HT-29 (cell line): ENCODE measurements at regions not wholly inside any gene's neighbourhood (a gene's known extent, or its start where the extent isn't known, plus 50 kb on each side); places are given as distances from the start of the nearest gene placed in this dataset.

ENCODE experiments used
- DNase-seq: peaks from one replicate; pipeline ENCODE4 v3.0.0-alpha.2; 2015; ENCODE audit warnings: low spot score

DNA sequence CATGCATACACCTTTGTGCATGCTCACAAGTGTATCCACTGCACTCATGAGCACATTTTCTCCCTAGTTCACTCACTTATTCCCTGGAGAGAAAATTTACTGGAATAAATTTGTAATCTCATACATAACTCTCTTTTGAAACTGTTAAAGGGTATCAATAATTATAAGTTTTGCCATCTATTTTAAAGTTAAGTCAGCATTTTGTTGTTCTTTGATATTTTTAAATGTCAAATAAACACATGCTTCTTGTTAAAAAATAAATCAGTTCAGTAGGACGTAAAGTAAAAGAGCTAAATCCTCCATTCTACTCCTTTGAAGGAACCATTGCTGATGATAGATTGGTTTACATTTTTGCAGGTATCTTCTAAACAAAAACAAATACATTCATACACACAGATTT lies 522.1 kb downstream of the NR4A2 start:
- DNase-seq = no peak

DNA sequence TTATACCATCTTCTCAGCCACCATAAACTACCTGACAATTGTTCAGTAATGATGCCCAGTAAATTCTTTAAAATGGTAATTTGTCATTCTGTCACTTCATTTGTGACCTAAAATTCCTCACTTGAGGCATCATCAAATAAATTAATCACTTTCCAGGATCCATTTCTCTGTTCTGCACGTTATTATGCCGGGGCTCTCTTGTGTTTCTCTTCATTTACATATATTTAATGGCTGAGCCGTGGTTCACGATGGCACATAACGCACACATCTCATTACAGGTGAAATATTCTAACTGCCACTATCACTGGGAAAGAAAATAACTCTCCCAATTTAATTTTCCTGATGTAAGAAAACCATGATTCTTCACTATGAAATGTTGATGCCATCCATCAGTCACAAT lies 529.6 kb downstream of the NR4A2 start:
- DNase-seq = no peak

DNA sequence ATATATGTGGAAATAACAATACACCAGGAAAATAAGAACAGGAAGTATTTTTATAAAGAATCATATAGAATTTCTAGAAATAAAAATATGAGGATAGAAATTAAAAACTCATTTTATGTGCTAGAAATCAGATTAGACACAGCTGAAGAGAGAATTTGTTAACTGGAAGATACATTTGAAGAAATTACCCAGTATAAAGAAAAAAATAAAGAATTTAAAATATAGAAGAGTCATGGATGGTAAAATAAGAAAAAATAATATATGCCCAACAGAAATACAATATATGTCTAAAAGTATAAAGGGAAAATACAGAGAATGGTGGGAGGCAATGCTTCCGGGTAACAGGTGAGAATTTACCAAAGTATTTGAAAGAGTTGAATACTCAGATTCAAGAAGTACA lies 539.9 kb downstream of the NR4A2 start:
- no peak for DNase-seq

DNA sequence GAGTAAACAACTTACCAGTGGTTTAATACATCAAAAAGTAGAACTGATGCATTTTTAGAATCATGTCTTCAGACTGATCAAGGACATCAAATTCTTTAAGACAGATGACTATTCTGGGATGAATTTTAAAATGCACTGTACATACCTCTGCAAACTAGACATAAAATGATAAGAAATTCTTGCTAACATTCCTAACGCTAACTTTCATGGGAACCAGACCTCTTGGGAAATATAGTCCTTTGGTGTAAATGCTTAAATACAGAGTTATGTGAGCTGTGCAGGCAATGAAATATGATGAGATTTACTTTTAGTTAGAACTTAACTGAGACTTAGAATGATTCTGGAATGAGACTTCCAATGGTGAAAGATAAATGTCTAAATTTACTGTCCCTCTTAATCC lies 562.0 kb downstream of the NR4A2 start:
- no peak for DNase-seq

DNA sequence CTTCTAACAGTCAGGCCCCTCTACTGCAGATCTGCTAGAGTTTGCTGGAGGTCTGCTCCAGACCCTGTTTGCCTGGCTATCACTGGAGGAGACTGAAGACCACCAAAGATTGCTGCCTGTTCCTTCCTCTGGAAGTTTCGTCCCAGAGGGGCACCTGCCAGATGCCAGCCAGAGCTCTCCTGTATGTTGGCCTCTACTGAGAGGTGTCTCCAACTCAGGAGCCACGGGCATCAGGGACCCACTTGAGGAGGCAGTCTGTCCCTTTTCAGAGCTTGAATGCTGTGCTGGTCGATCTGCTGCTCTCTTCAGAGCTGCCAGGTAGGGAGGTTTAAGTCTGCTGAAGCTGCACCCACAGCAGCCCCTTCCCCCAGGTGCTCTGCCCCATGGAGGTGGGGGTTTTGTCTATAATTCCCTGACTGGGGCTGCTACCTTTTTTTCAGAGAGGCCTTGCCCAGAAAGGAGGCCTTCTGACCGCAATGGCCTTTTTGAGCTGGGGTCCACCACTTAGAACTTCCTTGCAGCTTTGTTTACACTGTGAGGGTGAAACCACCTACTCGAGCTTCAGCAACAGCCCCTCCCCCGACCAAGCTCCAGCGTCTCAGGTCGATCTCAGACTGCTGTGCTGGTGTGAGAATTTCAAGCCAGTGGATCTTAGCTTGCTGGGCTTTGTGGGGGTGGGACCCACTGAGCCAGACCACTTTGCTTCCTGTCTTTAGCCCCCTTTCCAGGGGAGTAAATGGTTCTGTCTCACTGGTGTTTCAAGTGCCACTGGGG lies 566.0 kb downstream of the NR4A2 start:
- DNase-seq = no peak

DNA sequence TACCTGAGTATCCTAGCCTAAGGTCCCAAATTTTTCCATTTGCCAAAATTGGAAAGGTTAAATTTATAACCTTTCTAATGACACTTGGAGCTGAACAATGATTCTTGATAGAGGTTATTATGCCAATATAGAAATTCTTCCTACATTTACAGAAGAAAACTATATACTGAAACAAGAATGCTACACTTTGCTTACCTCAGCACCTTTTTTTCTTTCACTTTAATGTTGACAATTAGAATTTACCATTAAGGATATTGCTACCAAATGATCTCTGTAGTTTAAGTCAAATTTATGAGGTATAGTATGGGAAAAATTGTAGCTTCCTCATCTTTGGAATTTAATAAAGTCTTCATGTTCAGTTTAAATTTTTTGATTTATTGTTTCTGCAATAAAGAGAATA lies 577.0 kb downstream of the NR4A2 start:
- no peak for DNase-seq

DNA sequence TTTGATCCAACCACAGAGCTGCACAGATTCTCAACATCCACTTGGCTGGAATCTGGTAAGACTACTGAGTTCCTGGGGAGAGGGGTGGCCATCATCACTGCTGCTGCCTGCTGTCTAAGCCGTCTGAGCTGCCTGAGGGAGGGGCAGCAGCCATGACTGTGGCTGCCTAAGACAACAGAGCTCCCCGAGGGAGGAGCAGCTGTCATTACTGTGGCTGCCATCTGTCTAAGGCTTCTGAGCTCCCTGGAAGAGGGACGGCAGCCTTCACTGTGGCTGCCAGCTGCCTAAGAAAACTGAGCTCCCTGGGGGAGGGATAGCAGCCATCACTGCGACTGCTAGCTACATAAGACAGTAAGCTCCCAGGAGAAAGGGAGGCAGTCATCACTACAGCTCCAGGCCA lies 584.4 kb downstream of the NR4A2 start:
- no peak for DNase-seq

DNA sequence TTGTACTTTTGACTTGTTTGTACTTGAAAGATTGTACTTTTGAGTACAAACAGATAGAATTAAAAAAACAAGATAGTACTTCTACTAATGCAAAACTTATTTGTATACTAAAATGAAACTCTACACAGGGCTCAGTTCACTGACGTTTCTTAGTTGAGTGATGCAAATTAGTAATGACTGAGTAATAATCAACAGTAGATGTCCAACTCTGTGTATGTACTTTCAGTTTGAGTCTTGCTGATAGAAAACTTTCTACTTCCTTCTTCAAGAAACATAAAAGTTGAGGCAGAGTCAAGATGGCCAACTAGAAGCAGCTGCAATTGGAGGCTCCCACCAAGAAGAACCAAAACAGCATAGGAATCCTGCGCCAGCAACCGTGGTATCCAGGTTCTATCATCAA lies 585.0 kb downstream of the NR4A2 start:
- DNase-seq = no peak

DNA sequence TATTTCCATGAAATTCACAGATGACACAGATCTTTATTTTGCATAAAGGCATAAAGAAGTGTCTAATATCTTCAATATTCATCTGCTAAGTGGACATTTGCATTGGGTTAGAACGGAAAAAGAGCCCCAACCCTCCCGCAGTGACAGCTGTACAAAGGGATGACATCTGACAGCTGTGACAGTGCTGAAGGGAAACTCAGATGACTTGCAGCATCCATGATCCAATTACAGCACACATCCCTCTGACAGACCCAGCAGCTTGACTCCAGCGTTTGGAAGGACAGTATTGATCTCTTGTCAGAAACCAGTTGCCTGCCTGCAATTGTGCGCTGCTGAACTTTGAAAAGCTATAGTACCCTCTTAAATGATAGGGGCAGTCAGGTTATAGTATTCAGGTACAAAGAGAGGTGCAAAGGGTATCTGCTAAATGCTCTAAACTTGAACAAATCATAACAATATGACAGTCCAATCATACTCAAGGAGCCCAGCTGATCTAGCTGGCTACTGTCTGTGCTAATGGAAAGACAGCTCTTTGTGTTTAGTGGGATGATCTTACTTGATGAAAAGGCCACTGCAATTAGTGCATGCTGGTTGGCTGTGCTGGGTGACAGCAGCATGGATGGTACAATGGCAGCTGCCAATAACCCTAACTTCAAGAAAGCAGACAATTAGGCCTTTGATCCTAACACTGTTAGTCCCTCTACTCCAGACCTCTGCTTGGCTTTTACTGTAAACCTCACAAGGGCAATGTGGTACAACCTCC lies 599.2 kb downstream of the NR4A2 start:
- DNase-seq = no peak

DNA sequence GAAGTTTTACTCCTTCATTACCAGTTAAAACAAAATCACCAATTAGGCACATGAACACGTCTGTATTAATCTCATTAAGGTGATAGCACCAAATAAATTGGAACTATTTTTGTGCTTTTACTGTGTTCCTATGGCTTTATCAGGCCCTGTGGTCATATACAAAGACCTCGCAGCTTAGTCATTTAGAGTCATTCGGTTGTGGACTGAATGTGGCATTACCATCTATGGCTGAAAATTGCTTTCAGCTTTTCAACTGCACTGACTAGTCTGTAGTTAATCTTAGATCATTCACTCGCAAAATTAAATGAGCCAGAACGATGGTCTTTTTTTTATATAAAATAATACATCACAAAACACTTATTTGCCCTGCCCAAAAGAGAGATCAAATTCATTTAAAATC lies 601.7 kb downstream of the NR4A2 start:
- DNase-seq = no peak

DNA sequence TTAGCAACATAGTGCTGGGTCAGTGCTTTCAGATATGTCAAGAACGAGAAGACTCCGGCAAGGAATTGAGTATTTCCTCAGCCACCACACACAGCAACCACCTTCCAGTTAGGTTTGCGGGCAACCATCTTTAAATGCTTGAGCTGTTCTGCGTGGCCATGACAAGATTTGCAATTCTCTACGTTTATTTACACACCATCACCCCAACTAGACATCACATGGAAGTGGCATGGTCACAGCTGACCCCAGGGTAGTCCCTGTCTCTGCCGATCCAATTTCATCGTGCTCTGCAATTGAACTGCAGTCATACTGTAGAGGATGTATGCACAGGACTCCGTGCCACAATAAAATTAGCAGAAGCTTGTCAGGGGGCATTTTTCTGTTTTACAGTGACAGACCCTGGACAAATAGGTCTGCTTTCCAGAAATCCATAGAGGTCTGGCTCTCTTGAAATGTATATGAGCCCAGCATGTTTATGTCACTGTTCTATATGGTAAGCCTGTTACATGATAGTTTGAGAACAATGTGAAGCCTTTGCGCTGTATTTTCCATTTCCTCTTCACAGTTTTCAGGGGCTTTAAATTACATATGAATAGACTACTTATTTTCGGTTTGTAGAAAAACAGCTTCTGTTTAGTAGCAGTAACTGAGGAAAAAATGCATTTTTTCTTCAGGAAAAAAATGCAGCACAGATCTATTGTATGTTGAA lies 605.2 kb downstream of the NR4A2 start:
- no peak for DNase-seq

DNA sequence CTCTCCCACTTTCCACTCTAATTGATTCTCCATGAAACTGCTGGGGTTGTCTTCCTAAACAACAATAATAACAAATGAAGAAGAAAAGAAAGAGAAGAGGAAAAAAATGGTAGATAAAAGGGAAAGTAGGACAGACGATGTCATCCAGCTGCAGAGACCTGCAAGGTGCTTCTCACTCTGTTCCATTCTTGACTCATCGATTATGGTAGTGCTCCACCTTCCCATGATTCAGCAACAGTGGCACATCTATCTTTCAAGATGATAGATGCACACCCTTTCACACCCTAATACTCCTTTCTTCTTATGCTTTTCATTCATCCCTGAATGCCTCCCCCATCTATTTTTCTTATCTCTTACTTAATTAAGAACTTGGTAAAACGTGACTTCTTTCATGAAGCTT lies 610.2 kb downstream of the NR4A2 start:
- no peak for DNase-seq

DNA sequence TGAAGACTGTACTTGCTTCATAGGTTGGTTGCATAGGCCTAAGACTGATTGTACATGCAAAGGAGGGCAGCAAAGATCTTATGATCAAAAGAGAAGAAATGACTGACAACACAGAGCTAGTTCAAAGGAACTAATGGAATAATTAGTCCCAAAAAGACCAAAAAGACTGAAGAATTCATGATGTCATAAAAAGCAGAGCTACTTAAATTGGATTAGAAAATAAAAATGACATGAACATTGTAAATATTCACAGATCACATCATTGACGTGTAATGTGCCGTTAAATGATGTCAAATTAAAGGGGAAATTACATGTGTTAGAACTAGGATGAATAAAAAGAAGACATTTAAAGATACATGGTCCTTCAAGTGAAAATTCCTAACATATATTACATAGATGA lies 616.8 kb downstream of the NR4A2 start:
- no peak for DNase-seq

DNA sequence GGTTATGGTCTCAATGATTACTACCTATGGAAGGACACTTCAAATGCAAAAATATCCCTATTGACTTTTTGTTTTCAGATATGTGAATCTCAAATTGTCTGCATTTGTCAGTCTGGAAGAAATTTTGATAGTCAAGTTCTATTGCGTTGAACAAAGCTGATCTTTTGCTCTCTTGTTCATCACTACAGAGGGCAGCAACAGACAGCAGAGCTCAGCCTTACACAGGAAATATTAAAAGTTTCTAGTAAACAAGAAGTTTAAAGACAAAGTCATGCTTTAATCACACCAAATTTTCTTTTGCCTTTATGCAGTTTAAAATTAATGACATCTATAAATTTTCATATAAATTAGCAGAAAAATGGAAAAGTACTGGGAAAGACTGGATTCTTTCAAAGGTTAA lies 617.5 kb downstream of the NR4A2 start:
- no peak for DNase-seq

DNA sequence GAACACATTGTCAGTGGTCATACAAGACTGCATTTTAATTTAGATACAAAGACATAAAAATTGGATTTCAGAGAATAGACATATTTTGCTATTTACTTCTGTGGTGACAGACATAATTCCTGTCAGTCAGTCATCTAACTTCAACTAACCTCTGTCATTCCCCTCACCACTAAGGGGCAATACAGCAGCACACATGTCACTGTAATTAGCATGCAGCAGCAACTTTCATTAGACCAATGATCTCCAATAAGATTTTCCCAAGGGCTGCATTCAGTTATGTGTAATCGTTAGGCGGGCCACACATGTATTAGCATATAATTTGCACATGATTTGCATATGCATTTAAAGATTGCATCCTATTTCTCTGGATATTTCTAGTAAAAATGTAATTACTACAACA lies 624.5 kb downstream of the NR4A2 start:
- DNase-seq = peak; percentile 30

DNA sequence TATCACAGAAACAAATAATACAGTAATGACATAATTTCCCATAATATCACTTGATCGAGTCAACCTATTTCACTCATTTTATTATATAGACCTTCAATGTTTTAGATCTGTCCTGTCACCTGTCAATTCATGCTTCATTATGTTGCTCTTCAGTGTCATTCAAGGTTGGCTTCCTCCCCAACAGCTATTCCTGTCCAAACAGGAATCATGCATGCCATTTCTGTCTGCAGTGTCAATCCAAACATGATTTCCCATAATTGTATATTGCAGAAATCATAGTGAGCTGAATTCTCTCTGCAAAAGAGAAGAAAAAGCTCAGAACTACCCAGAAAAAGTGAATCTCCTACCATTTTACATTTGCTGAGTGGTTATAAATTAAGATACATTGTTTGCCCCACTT lies 628.6 kb downstream of the NR4A2 start:
- DNase-seq = no peak

DNA sequence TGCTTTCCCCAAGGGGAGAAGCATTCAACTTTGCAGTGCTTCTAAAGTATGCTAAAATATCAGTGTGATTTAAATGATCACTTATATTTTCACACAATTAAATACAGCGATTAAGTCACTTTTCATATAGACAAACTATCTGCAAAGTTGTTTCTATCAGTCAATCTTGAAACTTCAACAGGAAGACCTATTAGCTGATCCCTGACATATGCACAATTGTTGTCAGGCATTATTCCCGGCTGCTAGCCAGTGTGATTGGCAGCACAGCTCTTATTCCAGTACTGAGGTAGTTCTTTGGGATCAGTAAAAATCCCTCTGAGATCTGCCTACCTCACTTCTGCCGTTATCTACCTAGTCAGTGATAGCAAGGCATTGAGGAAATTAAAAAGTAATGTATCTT lies 629.5 kb downstream of the NR4A2 start:
- no peak for DNase-seq

DNA sequence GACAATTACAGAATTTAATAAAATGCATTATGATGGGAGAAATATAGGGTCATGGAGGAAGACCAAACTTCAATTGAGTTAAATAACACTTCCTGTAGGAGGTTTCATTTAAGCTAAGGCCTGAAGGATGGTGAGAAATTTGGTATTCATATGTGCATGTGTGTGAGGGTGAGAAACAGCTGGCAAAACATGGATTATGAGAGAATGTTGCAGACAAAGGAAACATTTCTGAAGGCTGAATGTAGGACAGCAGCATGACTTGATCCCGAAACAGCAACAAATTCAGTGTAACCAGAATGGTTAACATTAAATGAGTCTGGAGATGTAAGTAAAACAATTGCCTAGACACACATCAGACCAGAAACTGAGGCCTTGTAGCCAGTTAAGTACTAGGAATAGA lies 630.8 kb downstream of the NR4A2 start:
- no peak for DNase-seq

DNA sequence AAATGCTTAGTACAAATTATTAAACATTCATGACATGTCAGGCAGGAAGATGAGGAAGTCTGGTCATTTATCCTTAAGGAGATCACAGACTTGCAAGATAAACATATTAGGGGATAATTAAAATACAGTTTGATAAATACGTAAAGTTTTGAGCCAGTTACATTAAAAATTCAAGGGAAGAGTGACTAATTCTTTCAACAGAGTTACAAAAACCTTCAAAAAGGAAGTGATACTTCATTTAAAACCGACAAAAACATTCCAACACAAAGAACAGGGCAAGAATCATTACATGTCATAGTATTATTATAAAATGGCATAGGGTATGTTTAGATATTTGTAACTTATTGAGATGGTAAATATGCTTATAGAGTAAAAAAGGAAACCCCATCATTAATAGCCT lies 636.0 kb downstream of the NR4A2 start:
- DNase-seq = no peak

DNA sequence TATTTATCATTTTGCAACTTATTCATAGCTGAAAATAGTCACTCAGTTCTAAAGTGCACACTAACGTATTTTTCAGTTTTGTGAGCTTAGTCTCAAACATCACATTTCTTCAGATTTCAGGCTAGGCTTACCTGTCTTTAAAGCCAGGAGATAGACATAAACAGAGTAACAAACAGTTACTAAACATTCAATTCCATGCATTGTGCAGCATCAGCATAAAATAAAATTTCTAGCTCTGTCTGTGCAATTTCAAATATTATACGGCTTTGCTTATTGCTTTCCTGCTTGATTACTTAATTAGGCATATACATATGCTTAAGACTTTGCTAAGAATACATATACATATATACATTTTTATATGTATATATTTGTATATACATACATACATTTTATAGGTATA lies 637.0 kb downstream of the NR4A2 start:
- no peak for DNase-seq

DNA sequence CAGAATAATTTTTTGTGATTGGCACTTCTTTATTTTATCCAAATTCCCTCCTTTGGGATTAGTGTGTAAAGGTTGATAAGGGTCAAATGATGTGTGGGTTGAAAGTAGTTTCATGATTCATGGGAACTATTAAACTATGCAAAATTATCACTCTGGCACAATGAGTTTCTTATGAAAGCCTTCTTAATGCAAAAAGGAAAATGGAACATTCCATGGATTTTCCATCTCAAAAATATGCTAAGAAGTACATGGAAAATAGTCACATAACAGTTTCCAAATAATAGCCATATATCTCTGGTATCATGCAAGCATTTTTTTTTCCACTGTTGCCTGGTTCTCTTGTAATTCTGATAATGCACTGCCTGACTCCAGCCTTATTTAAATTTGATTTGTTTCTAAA lies 639.7 kb downstream of the NR4A2 start:
- no peak for DNase-seq

DNA sequence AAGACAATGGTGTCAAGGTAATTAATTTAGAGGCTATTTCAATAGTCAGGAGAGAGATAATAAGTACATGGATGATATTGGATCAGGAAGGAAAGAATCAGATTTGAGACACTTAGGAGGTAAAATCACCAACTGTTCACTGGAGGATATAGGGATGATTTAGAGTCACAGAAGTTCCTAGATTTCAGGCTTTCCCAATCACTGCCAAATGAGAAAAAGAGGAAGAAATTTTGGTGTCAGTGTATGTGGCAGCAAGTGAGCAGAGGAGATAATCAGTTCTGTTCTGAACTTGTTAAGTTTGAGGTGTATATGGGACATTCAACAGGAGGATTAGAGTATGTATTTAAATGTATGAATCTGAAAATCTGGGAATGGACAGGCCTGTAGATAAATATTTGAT lies 640.4 kb downstream of the NR4A2 start:
- DNase-seq = no peak

DNA sequence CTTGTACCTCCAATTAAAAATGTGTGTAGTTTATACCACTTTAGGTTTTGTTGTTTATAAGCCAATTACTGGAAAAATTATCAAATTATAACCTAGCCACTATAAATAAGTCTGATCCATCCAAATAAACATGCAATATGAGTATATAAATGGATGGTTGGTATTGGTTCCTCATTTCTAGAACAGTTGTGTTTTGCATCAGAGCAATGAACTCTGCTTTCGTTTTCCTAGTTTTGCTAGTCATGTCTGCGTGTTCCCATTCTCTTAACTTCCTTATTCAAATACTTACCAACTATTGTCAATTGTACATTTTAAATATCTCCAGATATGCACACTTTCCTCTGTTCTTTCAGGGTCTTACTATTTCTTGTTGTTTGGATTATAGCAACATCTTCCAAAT lies 641.7 kb downstream of the NR4A2 start:
- no peak for DNase-seq
